Activated CD4-positive, alpha-beta T cell treated with anti-CD3 and anti-CD28 coated beads, Interleukin-2, Interleukin-6, amounts not matched to agents 100 ng/mL and 50 ng/mL, durations not matched to agents 16 hours and 8 hours (primary cell): ENCODE measurements at regions not wholly inside any gene's neighbourhood (a gene's known extent, or its start where the extent isn't known, plus 50 kb on each side); places are given as distances from the start of the nearest gene placed in this dataset.
A peak's percentile ranks its signal among the peaks of the same experiment; 100 is the strongest.

ENCODE experiments used
- DNase-seq: peaks from one replicate; pipeline ENCODE4 v3.0.0-alpha.2; 2020

DNA sequence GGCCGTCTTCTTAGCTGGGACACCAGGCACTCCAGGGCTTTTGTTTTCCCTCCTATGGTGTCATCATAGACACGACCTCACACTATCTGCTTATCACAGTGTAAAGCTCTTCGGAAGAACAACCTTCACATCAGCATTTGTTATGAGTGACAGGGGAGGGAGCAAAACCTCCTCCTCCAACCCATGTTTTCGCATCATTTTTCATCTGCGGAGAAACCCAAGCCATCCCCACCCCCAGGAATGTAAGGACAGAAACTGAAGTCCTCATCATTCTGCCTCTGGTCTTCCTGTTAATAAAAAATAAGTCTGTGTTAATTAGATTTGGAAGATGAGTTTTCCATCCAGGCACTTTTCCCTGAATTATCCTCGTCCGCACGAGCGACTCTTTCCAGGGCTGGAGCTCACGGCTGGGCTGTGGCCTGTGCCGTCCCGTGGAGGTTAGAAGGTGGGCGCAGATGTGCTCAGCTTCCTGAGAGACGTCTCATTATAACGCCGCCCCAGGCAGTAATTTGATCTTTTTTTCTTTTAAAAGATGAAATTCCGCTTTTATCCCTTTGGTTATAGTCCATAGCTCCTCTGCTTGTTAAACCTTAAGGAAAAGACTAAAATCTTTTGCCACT, 101.6 kb upstream of the TMEM18 start:
- DNase-seq: no peak

DNA sequence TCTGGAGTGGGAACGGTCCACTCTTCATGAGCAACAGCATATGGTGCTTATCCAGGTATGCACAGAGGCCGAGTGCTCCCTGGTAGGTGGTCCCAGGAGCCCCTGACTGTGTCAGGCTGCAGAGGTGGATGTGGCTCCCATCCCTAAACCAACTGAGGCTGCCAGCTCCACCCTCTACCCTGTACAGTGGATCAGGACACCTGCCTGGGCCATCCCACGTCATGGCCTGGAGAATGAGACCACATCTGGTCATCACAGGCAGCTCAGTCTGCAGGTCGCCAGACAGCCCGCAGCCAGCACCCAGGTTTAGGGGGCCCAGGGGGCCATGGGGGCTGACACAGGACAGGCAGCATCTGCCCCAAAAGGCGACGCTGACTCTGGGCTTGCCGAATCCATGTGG, 100.3 kb upstream of the TMEM18 start:
- DNase-seq: no peak

DNA sequence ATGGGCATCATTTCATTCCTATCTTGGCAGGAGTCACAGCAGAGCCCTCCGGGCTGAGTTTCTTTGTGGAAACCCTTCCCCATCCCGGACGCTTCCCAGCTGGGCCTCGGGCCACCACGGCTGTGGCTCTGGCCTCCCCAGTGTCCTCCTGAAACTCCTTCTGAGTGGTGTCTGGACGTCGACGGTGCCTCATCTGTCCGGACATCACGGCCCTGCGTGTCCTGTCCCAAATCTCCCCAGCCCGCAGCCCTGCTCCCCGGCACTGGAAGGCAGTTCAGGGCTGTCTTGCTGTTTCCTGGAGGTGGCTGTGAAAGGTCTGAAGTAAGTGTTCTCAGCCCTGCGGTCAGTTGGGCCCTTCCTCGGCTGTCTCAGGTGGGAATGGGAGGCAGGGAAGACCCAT, 99.8 kb upstream of the TMEM18 start:
- DNase-seq: no peak

DNA sequence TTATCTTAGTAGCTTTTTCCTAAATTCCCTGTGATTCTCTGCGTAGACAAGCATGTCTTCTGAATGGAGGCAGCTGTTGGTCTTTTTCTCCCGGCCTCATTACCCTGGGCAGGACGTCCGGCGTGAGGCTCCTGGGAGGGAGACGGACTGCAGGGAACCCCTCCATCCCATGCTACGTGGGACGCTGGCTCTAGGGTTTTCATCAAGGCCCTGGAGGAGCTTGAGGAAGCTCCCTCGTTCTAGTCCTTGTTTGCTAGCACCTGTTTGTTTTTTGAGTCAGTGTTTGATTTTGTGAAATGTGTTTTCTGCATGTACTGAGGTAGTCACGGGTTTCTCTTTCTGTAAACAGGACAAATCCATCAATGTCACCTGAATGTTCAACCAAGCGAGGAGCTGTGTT, 99.3 kb upstream of the TMEM18 start:
- DNase-seq: no peak

DNA sequence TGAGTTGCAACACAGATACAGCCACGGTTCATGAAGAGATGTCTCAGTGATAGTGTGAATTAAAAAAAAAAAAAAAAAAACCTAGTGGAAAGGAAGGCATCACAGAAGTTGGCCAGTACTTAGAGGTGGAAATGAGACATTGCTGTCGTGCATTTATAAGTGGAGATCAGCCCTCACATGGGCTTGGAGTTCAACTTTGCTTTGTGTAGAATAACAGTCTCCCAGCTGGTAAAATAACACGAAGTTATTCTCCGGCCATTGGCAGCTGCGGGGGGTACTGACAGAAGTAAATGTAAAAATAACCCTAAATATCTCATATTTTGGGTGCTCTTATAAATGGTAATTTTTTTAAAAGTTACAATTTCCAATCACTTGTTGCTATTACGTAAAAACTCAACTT, 98.8 kb upstream of the TMEM18 start:
- DNase-seq: no peak

DNA sequence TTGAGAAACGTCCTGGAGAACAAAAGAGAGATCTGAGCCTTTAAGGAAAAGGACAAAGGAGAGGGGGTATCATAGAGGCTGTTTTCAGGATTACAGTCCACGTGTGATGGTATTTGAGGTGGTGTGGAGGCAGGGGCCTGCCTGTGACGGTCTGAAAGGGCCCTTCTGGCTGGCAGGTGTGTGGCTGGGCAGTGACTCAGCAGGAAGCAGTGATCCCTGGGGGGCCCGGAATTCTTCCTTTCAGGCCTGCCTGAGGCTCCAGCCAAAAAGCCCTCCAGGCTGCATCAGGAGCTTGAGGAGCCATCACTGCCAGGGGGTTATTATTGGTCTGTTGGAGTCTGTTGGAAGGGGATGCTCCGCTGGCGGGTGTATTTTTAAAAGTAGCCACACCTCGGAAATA, 97.2 kb upstream of the TMEM18 start:
- no peak for DNase-seq

DNA sequence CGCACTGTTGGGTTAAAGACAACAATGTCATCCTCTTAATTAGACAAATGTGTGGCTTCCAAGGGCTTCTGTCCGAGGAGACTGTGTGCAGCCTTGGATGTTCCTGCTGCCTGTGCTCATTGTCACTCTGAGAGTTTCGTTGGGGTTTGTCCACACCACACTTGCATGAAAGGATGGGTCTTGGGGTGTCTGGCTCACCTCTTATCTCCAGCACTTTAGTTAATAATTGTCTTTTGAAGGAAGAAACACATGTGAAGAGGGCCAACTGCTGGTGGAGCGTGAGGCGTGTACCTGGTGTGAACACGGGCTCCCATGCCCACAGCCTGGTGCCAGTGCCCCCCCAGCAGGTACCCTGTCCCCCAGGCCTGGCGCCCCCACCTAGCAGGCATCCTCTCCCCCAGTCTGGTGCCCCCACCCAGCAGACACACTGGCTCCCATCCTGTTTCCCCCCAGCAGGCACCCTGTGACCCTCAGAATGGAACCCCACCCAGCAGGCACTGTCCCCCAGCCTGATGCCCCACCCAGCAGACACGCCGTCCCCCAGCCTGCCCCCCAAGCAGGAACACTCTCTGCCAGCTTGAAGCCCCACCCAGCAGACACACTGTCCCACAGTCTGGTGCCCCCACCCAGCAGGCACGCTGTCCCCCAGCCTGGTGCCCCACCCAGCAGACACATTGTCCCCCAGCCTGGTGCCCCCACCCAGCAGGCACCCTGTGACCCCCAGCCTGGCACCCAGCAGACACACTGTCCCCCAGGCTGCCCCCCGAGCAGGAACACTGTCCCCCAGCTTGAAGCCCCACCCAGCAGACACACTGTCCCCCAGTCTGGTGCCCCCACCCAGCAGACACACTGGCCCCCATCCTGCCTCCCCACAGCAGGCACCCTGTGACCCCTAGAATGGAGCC, 96.3 kb upstream of the TMEM18 start:
- DNase-seq: no peak

DNA sequence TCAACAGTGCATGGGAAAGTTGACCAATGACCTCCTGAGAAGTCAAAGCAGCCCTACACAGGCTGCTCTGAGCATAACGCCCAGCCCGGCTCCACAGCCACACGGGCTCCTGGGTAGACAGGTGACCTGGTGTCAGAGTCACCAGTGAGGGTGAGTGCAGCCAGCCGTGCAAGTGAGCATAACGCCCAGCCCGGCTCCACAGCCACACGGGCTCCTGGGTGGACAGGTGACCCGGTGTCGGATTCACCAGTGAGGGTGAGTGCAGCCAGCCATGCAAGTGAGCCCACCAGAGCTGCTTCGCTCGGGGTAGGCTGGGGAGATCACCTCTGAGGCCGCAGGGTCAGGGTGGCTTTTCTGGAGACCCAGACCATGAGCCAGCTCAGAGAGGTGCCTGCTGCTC, 94.3 kb upstream of the TMEM18 start:
- no peak for DNase-seq

DNA sequence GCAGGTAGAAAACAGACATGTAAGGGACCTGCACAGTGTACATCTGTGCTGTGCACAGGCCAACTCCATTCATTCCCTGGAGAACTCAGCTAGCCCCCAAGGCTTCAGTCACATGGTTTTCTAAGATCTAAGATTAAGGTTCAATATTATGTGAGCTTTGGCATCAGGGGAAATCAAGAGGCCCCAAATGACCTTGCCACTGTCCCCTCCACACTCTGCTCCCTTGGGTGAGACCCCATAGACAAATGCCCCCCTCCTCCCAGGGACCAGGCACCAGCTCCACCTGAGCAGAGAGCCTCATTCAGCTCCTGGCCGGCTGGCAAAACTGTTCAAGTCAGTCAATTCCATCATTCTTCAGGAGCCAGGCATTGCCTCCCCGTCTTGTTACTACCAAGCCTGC, 93.6 kb upstream of the TMEM18 start:
- DNase-seq: no peak

DNA sequence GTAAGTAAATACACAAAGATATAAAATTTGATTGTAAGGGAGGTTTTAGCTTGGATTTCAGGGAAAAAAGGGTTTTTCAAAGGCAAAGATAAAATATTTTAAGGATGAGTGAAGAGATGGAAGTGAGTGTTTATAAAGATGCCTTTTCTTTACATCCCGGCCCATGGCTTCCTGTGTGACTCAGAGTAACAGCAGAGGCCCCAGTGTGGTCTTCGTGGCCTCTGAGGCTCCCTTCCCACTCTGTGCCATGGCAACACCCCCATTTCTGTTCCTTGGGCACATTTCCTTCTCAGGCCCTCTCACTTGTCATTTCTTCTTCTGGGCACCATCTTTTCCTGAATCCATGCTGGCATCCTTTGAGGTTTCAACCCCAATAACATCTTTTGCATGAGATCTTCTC, 92.6 kb upstream of the TMEM18 start:
- peak; percentile 9 for DNase-seq

DNA sequence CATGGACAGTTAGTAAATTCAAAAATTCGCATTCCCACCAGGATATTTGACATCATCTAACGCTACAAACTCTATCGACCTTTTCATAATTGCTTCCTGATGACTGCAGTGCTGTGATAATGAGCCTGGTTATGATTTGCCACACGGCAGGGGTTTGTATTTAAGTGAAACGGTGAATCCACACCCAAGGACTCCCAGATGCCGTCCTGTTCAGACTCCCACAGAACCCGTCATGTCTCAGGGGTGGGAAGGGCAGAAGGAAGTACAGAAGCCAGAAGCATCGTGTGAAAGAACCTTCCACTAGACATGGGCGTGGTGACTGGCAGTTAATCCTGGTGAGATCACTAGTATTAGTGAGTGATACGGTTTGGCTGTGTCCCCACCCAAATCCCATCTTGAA, 91.2 kb upstream of the TMEM18 start:
- DNase-seq: no peak

DNA sequence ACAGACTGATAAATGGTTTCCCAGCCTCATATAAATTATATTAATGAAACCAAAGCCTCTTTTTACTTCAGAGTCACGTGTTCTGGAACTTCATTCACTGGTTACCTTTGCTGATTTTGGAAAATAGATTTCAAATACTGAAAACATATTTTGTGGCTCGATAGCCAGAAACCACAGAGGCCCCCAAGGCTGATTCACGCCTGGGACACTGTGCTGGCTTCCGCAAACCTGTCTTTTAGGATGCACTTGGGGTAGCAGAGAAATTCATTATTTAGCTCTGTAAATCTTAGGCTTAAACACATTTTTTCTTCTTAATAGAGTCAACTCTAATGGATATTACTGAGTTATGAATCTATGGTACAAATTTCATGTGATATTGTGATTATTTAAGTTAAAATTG, 90.7 kb upstream of the TMEM18 start:
- DNase-seq: no peak

DNA sequence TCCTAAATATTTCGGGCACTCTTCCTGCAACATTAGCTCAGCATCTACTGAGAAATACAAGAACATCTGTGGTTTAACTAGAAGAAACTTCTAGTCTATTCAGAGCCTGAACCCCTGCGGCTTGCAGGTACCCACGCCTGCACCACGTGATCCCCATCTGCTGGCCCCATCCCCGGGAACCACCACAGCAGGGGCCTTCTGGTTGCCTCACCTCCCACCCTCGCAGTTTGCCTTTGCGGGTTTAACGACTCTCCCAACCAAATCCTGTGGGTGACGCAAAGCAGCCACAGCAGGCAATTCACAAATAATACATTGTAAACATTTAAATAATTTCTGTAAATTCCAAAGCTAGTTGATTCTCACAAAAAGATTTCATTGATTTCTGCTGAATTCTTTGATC, 90.2 kb upstream of the TMEM18 start:
- DNase-seq: peak; percentile 33

DNA sequence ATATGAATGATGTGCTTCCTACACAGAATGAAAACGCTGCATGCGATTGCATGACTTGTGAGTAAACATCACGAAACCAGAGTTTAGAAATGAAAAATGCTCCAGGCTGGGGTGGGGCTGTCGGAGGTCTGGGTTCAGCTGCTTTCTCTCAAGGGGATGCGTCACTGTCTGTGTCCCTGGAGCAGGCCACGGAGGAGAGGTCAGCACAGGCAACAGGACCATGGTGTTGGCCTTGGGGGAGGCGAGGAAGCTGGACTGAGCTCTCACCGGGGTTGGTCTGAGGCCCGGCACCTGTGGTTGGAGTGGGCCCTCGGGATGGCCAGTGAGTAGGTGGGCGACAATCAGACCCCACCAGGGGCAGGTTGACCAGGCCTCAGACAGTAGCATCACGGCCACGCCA, 89.0 kb upstream of the TMEM18 start:
- no peak for DNase-seq

DNA sequence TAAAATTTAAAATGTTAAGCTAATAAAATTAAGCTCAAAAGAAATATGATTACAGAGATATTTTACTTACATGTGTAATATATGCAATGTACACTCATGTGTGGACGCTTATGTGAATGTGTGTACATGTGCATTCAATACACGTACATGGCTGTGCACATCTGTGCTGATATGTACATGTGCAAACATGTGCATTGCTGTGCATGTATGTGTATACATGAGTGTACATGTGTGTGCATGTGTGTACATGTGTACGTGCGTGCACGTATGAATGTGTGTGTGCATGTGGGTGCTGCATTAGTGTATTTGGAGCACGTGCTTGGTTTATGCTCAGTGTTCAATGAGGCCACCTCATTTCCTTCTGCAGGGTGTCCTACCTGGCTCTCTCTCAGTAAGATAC, 88.2 kb upstream of the TMEM18 start:
- DNase-seq: no peak

DNA sequence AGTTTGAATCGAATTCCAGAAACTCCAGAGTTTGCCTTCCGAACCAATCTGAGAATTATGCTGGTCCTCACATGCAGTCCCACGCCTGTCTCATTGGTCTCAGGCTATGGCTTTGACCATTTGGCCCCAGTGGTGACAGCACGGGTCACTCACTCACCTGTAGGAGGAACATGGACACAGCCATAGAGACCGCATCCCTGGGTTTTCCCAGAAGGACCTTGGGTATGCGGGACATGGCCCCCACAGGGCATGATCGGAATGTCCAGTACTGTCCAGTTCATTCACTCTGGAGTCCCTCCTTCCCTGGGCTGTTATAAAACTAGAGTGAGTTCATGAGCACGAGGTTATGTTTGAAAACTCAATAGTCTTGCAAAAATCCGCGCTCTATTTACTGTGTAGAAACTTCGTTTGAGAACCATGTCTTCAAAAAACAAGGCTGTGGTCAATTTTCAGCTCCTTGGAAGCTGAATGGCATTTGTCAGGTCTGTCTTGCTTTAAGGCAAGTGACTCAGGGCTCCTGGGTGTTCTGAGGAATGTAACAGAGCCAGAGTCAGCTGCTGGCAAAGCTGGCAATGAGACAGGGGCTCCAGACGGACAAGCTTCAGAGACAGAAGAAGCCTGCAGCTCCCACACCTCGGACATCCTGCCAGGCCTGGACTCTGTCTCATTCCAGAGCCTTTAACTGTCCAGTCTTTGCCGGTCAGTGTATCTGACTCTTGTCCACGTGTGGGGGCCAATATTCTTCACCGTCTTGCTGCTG, 86.7 kb upstream of the TMEM18 start:
- DNase-seq: no peak

DNA sequence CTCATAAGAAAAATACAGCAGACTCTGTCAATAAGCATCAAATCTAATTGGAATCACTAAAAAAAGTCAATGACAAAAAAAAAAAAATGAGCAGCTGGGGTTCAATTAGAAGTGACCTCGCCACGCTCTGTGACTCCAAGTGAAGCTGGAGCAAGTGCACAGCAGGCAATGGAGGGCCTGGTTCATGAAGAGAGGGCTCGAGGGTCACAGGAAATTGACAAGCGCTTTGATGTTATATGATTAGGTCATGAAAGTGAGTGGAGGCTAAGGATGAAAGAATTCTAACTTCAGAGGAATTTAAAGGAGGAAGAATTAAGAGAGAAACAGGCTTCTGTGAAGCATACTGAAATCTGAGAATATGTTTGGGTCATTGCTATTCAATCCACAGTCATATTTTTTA, 85.4 kb upstream of the TMEM18 start:
- no peak for DNase-seq

DNA sequence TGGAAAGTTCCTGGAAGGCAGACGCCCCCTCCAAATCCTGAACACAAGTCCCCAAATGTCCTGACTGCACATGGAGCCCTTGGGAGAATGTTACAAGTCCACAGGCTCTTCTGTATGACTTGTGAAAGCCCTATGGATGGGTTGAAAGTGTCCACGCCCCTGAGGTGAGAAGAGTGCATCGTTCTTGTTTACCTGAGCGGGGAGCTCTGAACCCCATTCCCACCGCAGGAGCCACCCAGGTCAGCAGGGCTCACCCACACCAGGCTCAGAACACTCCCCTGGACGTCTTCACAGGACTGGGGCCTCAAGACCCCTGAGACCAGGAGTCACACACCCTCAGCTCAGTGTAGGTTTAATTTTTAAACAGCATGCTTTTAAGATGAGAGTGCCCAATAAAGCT, 84.2 kb upstream of the TMEM18 start:
- no peak for DNase-seq

DNA sequence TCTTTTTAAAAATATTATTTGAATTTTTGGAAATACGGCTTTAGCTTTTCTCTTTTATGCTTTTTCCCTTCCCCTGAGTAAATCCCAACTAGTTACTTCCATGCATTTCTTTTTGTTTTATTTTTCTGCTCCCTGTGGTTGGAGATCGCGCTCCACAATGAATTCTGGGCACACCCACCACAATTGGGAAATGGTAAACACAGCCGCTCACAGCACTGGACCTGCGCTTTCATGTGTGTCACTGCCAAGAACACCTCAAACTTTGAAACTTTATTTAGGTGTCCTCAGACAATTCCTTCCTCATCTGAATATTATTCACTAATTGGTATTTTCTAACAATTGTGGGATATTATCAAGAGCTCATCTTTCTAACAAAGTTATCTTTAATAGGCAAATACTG, 82.8 kb upstream of the TMEM18 start:
- no peak for DNase-seq

DNA sequence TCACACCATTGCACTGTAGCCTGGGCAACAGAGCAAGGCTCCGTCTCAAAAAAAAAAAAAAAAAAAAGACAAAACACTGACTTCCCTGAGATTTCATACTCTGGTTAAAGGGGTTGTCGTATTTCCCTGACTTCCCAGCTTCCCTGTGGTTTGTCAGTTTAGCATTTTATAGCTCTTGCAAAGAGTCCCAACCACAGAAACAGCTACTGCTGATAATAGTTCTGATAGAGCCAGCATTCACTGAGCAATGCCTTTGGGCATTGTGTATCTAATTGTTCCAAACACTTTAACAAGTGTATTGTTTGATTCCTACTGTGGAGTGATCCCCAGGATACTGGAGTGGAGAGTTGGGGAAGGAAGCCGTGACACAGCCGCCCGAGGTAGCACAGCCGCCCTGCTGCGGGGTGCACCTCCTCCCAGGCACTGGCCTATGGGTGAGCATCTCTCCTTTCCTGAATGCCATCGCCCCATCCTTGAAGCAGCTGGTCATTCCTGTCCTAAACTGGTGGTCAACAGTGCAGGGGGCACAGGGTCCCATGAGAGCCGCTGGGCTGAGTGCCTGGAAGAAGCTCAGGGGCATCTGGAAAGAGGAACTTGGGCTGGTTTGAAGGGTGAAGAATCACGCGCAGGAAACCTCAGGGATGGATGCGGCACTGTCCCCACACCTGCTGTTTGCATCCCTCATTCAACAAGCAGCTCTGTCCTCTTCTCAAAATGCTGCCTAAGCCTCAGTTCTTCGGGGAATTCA, 81.0 kb upstream of the TMEM18 start:
- no peak for DNase-seq

DNA sequence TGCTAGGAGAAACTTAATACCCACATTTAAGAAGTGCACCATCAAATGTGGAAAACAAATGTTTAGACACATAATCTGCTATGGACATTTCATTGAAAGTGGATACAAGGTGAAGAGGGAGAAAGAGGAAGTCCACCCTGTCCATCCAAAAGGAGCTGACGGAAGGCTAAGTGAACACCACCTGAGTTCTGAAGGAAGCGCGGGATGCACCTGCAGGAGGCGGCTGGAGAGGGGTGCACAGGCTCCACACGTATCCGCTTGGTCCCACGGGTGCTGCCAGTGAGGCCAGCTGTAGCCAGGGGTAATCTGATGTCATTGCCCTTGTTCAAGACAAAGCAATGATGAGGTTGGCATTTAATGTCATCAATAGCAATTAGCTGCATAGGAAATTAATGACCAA, 75.9 kb upstream of the TMEM18 start:
- no peak for DNase-seq

DNA sequence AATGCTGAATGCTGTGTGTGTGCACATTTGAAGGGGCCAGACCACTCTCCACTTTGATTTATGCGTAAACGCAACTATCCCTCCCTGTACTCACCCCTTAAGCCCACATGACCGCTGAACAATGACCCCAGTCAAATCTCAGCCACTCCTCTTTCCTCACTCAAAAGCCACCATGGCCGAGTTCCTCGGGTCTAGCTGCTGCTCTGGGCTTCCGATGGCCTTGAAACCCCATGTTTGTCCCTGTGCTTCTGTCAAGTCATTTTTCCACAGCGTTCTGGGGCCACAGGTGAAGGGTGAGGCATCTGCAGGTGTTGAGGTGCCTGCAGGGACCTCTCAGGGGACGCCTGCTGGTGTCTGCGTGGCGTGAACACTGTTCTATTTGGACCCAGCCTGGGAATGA, 74.3 kb upstream of the TMEM18 start:
- no peak for DNase-seq

DNA sequence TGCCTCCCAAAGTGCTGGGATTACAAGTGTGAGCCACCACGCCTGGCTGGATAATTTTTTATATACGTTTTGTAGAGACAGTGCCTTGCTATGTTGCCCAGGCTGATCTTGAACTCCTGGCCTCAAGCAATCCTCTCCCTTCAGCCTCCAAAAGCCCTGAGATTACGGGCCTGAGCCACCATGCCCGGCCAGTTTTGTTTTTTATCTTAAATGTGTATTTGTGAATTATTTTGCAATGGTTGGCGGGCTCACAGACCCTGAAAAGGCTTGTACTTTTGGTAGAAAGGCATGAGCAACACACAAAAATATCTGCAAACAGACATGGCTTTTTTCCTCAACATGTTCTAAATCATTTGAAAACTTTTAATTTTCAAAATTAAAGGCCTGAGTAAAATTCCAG, 73.4 kb upstream of the TMEM18 start:
- DNase-seq: no peak
